ENCODE measurements at regions not wholly inside any gene's neighbourhood (a gene's known extent, or its start where the extent isn't known, plus 50 kb on each side); places are given as distances from the start of the nearest gene placed in this dataset.

DNA sequence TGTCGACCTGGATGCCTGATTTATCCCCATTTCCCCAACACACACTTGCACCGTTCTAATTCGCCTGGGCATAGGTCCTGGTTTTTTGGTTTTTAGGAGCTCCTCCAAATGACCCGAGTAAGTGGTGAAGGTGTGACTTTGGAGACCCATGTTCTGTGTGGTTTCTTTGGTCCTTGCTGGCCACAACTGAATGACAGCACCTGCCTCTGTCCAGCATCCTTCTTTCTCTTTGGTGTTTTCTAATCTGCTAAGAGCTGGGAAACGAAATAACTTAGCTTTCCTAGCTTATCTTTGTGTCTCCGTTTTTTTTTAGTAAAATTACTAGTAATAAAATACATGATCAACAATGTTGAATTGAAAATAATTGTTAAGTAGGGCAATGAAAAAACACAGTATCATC lies 120.2 kb downstream of the PRLHR start:
- ChIA-PET CTCF (interaction anchor here (0.6 to 1.1 kb wide), 2 partner anchors 16 to 18 kb away, joined by 3 to 5 read pairs; no protein-coding TSS in a partner anchor), POLR2A (no interaction called here)
- no peak for TF ChIP-seq CTCF (IDR thresholded peaks at IDR 0.05; ENCODE audit: insufficient read depth, low read depth, low read length)
- DNase-seq (ENCODE audit: low read depth) = no peak
- no peaks in the 10 kb centered on the region for H3K36me3 ChIP-seq (ENCODE audit: control insufficient read depth, insufficient read depth, low read length)
- H3K27me3 ChIP-seq (ENCODE audit: control insufficient read depth, insufficient read depth, low read length) = no peaks in the 10 kb centered on the region
- H3K4me3 ChIP-seq (ENCODE audit: low read depth, low read length) = no peak overlapping the region

DNA sequence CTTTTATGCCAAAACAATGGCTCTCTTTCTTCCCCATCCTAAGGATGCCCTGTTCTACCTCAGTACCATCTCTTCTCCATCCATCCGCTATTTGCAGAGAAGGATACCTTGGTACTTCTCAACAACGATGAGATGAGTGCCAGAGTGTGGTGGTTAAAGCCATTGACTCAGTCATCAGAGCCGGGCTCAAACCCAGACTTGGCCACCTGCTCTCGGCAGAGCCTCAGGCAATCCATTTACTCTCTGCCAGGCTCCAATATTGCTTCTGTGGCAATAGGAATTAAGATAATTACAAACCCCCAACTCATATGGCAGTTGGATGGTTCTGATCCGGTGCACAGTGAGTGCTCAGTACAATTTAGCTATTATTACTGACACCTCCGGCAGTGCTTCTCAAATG lies 121.3 kb downstream of the PRLHR start:
- no peak overlapping the region for H3K4me3 ChIP-seq (ENCODE audit: low read depth, low read length)
- CTCF ChIA-PET = interaction anchor here (4.6 kb wide), 1 partner anchor 16 kb away, joined by 34 read pairs; no protein-coding TSS in a partner anchor
- no peaks in the 10 kb centered on the region for H3K27me3 ChIP-seq (ENCODE audit: control insufficient read depth, insufficient read depth, low read length)
- no peaks in the 10 kb centered on the region for H3K36me3 ChIP-seq (ENCODE audit: control insufficient read depth, insufficient read depth, low read length)
- TF ChIP-seq CTCF (IDR thresholded peaks at IDR 0.05; ENCODE audit: insufficient read depth, low read depth, low read length) = no peak
- DNase-seq (ENCODE audit: low read depth) = no peak
- POLR2A ChIA-PET = no interaction called here

DNA sequence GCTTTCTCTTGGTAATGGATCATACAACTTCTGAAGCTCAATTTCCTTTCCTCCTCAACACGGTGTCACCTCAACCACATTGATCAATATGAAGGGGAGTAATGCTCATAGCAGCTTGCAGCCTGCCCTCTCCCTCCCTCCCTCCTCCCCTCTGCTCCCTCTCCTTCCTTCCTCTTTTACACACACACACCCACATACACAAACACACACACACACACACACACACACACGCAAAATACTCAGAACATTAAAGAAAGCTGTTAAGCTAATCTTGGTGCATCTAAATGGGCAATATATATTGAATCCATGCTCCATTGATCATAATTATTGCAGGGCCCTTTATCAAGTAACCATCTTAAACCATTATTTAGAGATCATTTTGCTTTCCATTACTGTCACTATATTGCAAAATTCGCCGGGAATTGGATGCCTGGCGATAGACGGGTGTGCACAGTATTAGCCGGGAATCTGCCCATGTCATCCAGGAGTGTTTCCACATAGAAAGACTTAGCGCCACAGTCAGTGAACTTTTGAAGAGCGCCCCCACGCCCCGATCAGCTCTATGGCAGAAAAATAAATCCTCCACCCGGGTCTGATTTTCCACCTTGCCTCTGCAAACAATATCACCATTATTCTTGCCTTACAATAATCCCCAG lies 122.0 kb downstream of the PRLHR start:
- ChIA-PET POLR2A (no interaction called here), CTCF (interaction anchor here (0.6 to 4.6 kb wide), 2 partner anchors 15 to 1091 kb away, joined by 3 to 34 read pairs; no protein-coding TSS in a partner anchor)
- H3K4me3 ChIP-seq (ENCODE audit: low read depth, low read length) = no peak overlapping the region
- no peaks in the 10 kb centered on the region for H3K27me3 ChIP-seq (ENCODE audit: control insufficient read depth, insufficient read depth, low read length)
- H3K36me3 ChIP-seq (ENCODE audit: control insufficient read depth, insufficient read depth, low read length) = no peaks in the 10 kb centered on the region
- TF ChIP-seq CTCF (IDR thresholded peaks at IDR 0.05; ENCODE audit: insufficient read depth, low read depth, low read length) = no peak
- no peak for DNase-seq (ENCODE audit: low read depth)

- no peak for TF ChIP-seq CTCF (IDR thresholded peaks at IDR 0.05; ENCODE audit: insufficient read depth, low read depth, low read length)
- no peak overlapping the region for H3K4me3 ChIP-seq (ENCODE audit: low read depth, low read length)
- H3K36me3 ChIP-seq (ENCODE audit: control insufficient read depth, insufficient read depth, low read length) = no peaks in the 10 kb centered on the region
- ChIA-PET CTCF (interaction anchor here (0.6 to 4.6 kb wide), 2 partner anchors 14 to 1091 kb away, joined by 3 to 34 read pairs; no protein-coding TSS in a partner anchor), POLR2A (no interaction called here)
- no peaks in the 10 kb centered on the region for H3K27me3 ChIP-seq (ENCODE audit: control insufficient read depth, insufficient read depth, low read length)
- no peak for DNase-seq (ENCODE audit: low read depth)
Measured at GRCh38 chr10:118472415-118473304, 122.8 kb downstream of the PRLHR start.

DNA sequence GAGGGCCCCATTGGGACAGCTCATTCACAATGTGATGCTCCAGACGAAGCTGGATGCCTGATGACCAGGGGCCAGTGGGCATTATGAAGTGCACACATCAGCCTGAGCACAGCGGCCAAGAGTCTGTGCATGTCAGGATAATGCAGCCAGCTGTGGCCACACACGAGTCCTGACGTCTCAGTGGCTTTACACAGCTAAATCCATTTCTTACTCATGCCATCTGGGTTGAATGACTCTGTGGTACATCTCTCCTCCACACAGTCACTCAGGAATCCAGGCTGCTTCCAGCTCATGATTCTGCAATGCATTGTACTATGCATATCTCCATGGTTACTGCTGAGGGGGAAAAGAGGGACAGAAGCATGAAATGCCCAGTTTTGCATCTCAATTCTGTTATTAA lies 123.6 kb downstream of the PRLHR start:
- ChIA-PET CTCF (interaction anchor here (0.8 to 4.6 kb wide), 2 partner anchors 10 to 13 kb away, joined by 4 to 34 read pairs; no protein-coding TSS in a partner anchor), POLR2A (no interaction called here)
- no peak for TF ChIP-seq CTCF (IDR thresholded peaks at IDR 0.05; ENCODE audit: insufficient read depth, low read depth, low read length)
- Histone ChIP-seq H3K27me3 (ENCODE audit: control insufficient read depth, insufficient read depth, low read length) (no peaks in the 10 kb centered on the region), H3K36me3 (ENCODE audit: control insufficient read depth, insufficient read depth, low read length) (no peaks in the 10 kb centered on the region), H3K4me3 (ENCODE audit: low read depth, low read length) (no peak overlapping the region)
- DNase-seq (ENCODE audit: low read depth) = no peak
